Progenitor cell of endocrine pancreas (in vitro differentiated cells): ENCODE measurements at regions not wholly inside any gene's neighbourhood (a gene's known extent, or its start where the extent isn't known, plus 50 kb on each side); places are given as distances from the start of the nearest gene placed in this dataset.

Source experiments
- DNase-seq: peaks from one replicate; pipeline ENCODE4 v3.0.0; 2021; ENCODE audit warnings: low spot score; ENCODE audit not compliant: unreplicated experiment
- H3K27ac Mint-ChIP-seq: 2 replicates; pipeline ENCODE4 v1.8.0; 2021; ENCODE audit warnings: mild to moderate bottlenecking, moderate library complexity, mixed read lengths
- H3K27me3 Mint-ChIP-seq: 2 replicates; pipeline ENCODE4 v1.8.0; 2021; ENCODE audit warnings: mixed read lengths
- H3K36me3 Mint-ChIP-seq: 2 replicates; pipeline ENCODE4 v1.8.0; 2022; ENCODE audit warnings: mixed read lengths; ENCODE audit not compliant: insufficient read depth
- H3K4me1 Mint-ChIP-seq: 2 replicates; pipeline ENCODE4 v1.8.0; 2021; ENCODE audit warnings: low read depth, mixed read lengths
- H3K4me3 Mint-ChIP-seq: 2 replicates; pipeline ENCODE4 v1.8.0; 2021; ENCODE audit warnings: low read depth, mild to moderate bottlenecking, moderate library complexity, mixed read lengths
- H3K9me3 Mint-ChIP-seq: 2 replicates; pipeline ENCODE4 v1.8.0; 2021; ENCODE audit warnings: low read depth, mixed read lengths
- CTCF ChIP-seq: fragments of 200-600 bp; sonication (generic); IDR thresholded peaks from one replicate; pipeline ENCODE4 v1.5.0; 2021; ENCODE audit warnings: antibody characterized with exemption, mild to moderate bottlenecking; ENCODE audit not compliant: unreplicated experiment

- no peak for DNase-seq
- H3K27me3 Mint-ChIP-seq = peaks cover 28% of the 10 kb centered on the region
- no peak overlapping the region for H3K27ac Mint-ChIP-seq
- TF ChIP-seq CTCF = no peak
- peaks cover 4% of the 10 kb centered on the region for H3K9me3 Mint-ChIP-seq
- H3K4me1 Mint-ChIP-seq = peaks cover 24% of the 10 kb centered on the region
- no peaks in the 10 kb centered on the region for H3K36me3 Mint-ChIP-seq
- no peak overlapping the region for H3K4me3 Mint-ChIP-seq
Observed at GRCh38 chr9:14538526-14538925, 154.7 kb downstream of the ZDHHC21 start.

- Mint-ChIP-seq H3K4me1 (peaks cover 33% of the 10 kb centered on the region), H3K27ac (no peak overlapping the region), H3K4me3 (no peak overlapping the region), H3K36me3 (no peaks in the 10 kb centered on the region), H3K27me3 (peaks cover 27% of the 10 kb centered on the region), H3K9me3 (peaks cover 4% of the 10 kb centered on the region)
- no peak for DNase-seq
- TF ChIP-seq CTCF = no peak
Observed at GRCh38 chr9:14535161-14535955, 157.9 kb downstream of the ZDHHC21 start.

GRCh38 chr9:14533867-14534640 is 159.2 kb downstream of the ZDHHC21 start:
- Mint-ChIP-seq H3K36me3 (no peaks in the 10 kb centered on the region), H3K27me3 (peaks cover 27% of the 10 kb centered on the region), H3K27ac (no peak overlapping the region), H3K4me1 (peaks cover 35% of the 10 kb centered on the region), H3K4me3 (no peak overlapping the region), H3K9me3 (peaks cover 3% of the 10 kb centered on the region)
- no peak for DNase-seq
- no peak for TF ChIP-seq CTCF

GRCh38 chr9:14532456-14533115 is 160.6 kb downstream of the ZDHHC21 start:
- Mint-ChIP-seq H3K4me3 (no peak overlapping the region), H3K36me3 (no peaks in the 10 kb centered on the region), H3K4me1 (peaks cover 26% of the 10 kb centered on the region), H3K9me3 (no peaks in the 10 kb centered on the region), H3K27me3 (peaks cover 27% of the 10 kb centered on the region), H3K27ac (no peak overlapping the region)
- no peak for DNase-seq
- TF ChIP-seq CTCF = no peak
